IMR-90 (cell line): ENCODE measurements at regions not wholly inside any gene's neighbourhood (a gene's known extent, or its start where the extent isn't known, plus 50 kb on each side); places are given as distances from the start of the nearest gene placed in this dataset.

Experiments used
- ATAC-seq: fragments of 200-7000 bp; cut with Tn5 transposase; 2 replicates; pipeline ENCODE4 v1.9.1; 2020; ENCODE audit warnings: low read depth, mild to moderate bottlenecking, moderate library complexity
- BruUV-seq: library from RNA; stranded (reverse); fragments of 400-500 nt; replicated peaks from 2 replicates; lab custom pipeline; 2021; lab: Mats Ljungman, UMichigan
- CTCF ChIA-PET: fragments of 300-600 bp; formaldehyde crosslinking; extraction: SDS; loops from one replicate; lab custom pipeline; 2021; ENCODE audit warnings: antibody characterized with exemption; lab: Yijun Ruan, JAX
- POLR2A ChIA-PET: fragments of 300-600 bp; sonication (Branson Sonifier 250); formaldehyde crosslinking; loops from one replicate; lab custom pipeline; 2022; ENCODE audit warnings: antibody characterized with exemption; ENCODE audit not compliant: unreplicated experiment; lab: Charles Lee
- DNase-seq: peaks from one replicate; pipeline ENCODE4 v3.0.0; 2013
- H2AFZ ChIP-seq: replicated peaks from 2 replicates; pipeline ENCODE3; 2013; ENCODE audit warnings: low read length, mild to moderate bottlenecking; ENCODE audit not compliant: poor library complexity
- H2AK5ac ChIP-seq: 2 replicates; pipeline ENCODE4 v1.6.1; 2013; ENCODE audit warnings: low read depth, low read length, inconsistent platforms
- H2AK9ac ChIP-seq: replicated peaks from 2 replicates; pipeline ENCODE3; 2013; ENCODE audit warnings: mild to moderate bottlenecking, low read depth, low read length, moderate library complexity; ENCODE audit not compliant: poor library complexity
- H2BK120ac ChIP-seq: 2 replicates; pipeline ENCODE4 v1.6.1; 2013; ENCODE audit warnings: low read depth, low read length, inconsistent platforms
- H2BK15ac ChIP-seq: 3 replicates; pipeline ENCODE4 v1.6.1; 2013; ENCODE audit warnings: low read depth, low read length, inconsistent platforms
- H2BK20ac ChIP-seq: 2 replicates; pipeline ENCODE4 v1.6.1; 2013; ENCODE audit warnings: low read depth, mild to moderate bottlenecking, inconsistent platforms, low read length, moderate library complexity
- H2BK5ac ChIP-seq: 2 replicates; pipeline ENCODE4 v1.6.1; 2013; ENCODE audit warnings: mild to moderate bottlenecking, low read depth, low read length, inconsistent platforms; ENCODE audit not compliant: poor library complexity, severe bottlenecking
- H3K14ac ChIP-seq: replicated peaks from 2 replicates; pipeline ENCODE4 v1.6.1; 2013; ENCODE audit warnings: low read depth, low read length, inconsistent platforms
- H3K18ac ChIP-seq: 2 replicates; pipeline ENCODE4 v1.6.1; 2013; ENCODE audit warnings: low read depth, low read length, control low read depth
- H3K23ac ChIP-seq: 2 replicates; pipeline ENCODE4 v1.6.1; 2013; ENCODE audit warnings: low read depth, low read length, inconsistent platforms
- H3K27ac ChIP-seq: 2 replicates; pipeline ENCODE4 v1.5.1; 2013; ENCODE audit warnings: mild to moderate bottlenecking, control low read depth, low read length; ENCODE audit not compliant: insufficient read depth
- H3K27me3 ChIP-seq: 2 replicates; pipeline ENCODE4 v1.6.1; 2013; ENCODE audit warnings: low read length; ENCODE audit not compliant: control insufficient read depth, insufficient read depth
- H3K36me3 ChIP-seq: 2 replicates; pipeline ENCODE4 v1.6.1; 2013; ENCODE audit warnings: low read length, mixed read lengths; ENCODE audit not compliant: control insufficient read depth, insufficient read depth
- H3K4ac ChIP-seq: 2 replicates; pipeline ENCODE4 v1.6.1; 2013; ENCODE audit warnings: low read depth, low read length, inconsistent platforms
- H3K4me1 ChIP-seq: 2 replicates; pipeline ENCODE4 v1.6.1; 2013; ENCODE audit warnings: low read length, mixed read lengths; ENCODE audit not compliant: control insufficient read depth, insufficient read depth
- H3K4me2 ChIP-seq: 2 replicates; pipeline ENCODE4 v1.6.1; 2013; ENCODE audit warnings: low read depth, mild to moderate bottlenecking, control low read depth, low read length, moderate library complexity
- H3K4me3 ChIP-seq: 2 replicates; pipeline ENCODE4 v1.5.1; 2013; ENCODE audit warnings: low read depth, mild to moderate bottlenecking, control low read depth, low read length, moderate library complexity; ENCODE audit not compliant: insufficient read depth
- H3K56ac ChIP-seq: 2 replicates; pipeline ENCODE4 v1.6.1; 2013; ENCODE audit warnings: low read length, inconsistent platforms; ENCODE audit not compliant: insufficient read depth; ENCODE audit errors: extremely low read depth
- H3K79me1 ChIP-seq, 2 experiments: 2 replicates each; pipeline ENCODE4 v1.6.1; 2013; ENCODE audit warnings: low read length in 2 of 2, inconsistent platforms in 1 of 2, low read depth in 1 of 2
- H3K9ac ChIP-seq: 2 replicates; pipeline ENCODE4 v1.6.1; 2013; ENCODE audit warnings: low read depth, low read length, control low read depth
- H3K9me1 ChIP-seq: 2 replicates; pipeline ENCODE4 v1.6.1; 2013; ENCODE audit warnings: low read length, inconsistent platforms; ENCODE audit not compliant: insufficient read depth
- H3K9me3 ChIP-seq: 2 replicates; pipeline ENCODE4 v1.6.1; 2013; ENCODE audit warnings: low read length; ENCODE audit not compliant: control insufficient read depth, insufficient read depth
- H4K20me1 ChIP-seq: 2 replicates; pipeline ENCODE4 v1.6.1; 2013; ENCODE audit warnings: low read length, inconsistent platforms; ENCODE audit not compliant: insufficient read depth
- H4K5ac ChIP-seq: 2 replicates; pipeline ENCODE4 v1.6.1; 2013; ENCODE audit warnings: mild to moderate bottlenecking, low read depth, low read length, control low read depth
- H4K8ac ChIP-seq, 2 experiments: 2 replicates each; pipeline ENCODE4 v1.6.1; 2013; ENCODE audit warnings: low read depth in 2 of 2, low read length in 2 of 2, control low read depth in 1 of 2, inconsistent platforms in 1 of 2
- H4K91ac ChIP-seq: 2 replicates; pipeline ENCODE4 v1.6.1; 2013; ENCODE audit warnings: low read depth, low read length, inconsistent platforms; ENCODE audit not compliant: insufficient read depth
- CHD1 ChIP-seq: IDR thresholded peaks from 2 replicates; pipeline ENCODE4 v1.6.1; 2012; ENCODE audit warnings: low read depth, low read length, improper control_type of control experiment
- WGBS, 2 experiments: methylation state at CpG; one replicate each; pipeline versions ENCODE4 v1.1.5 to v1.1.7; 2013; ENCODE audit warnings: missing lambda C conversion rate in 2 of 2; ENCODE audit not compliant: insufficient read length in 1 of 2; ENCODE audit errors: extremely low coverage in 2 of 2; 5-methylcytosine and 5-hydroxymethylcytosine counted together
- dilution Hi-C: fragments of 300-500 bp; cut with HindIII; formaldehyde crosslinking; loops from one replicate; pipeline ENCODE4 v1.14.3; 2018; ENCODE audit warnings: low sequenced_read_pairs; ENCODE audit not compliant: unreplicated experiment
- in situ Hi-C: fragments of 300-500 bp; cut with MboI; formaldehyde crosslinking; loops from 3 replicates; pipeline ENCODE4 v1.14.3; 2019; ENCODE audit warnings: low sequenced_read_pairs, inconsistent platforms, mixed read lengths
- intact Hi-C: fragments of 100-400 bp; cut with micrococcal nuclease; formaldehyde crosslinking; loops from 2 replicates; pipeline ENCODE4 v1.10.0; 2022

GRCh38 chr2:30371028-30371689 lies 75.9 kb upstream of the LCLAT1 start:
- ChIA-PET CTCF (no interaction called here), POLR2A (no interaction called here)
- H3K4me1 ChIP-seq, result peaks cover 28% of the 10 kb centered on the region
- ATAC-seq, result no peak
- dilution Hi-C loops, result no loop called here
- H2AK5ac ChIP-seq, result peak overlapping the region; percentile 25; the same call in 1 of the 2 replicates
- intact Hi-C loops, result loop anchor here (5.0 kb wide), 1 partner anchor 156 kb away; no protein-coding TSS in a partner anchor
- no peak overlapping the region for H3K9ac ChIP-seq
- H2BK5ac ChIP-seq, result no peak overlapping the region
- H2AK9ac ChIP-seq, result no peak overlapping the region
- DNase-seq, result no peak
- no peak overlapping the region for H3K4me2 ChIP-seq
- H3K9me1 ChIP-seq, result peaks cover 39% of the 10 kb centered on the region
- no peak overlapping the region for H3K27ac ChIP-seq
- in situ Hi-C loops, result no loop called here
- H2BK20ac ChIP-seq, result peak overlapping the region; percentile 18; the same call in 1 of the 2 replicates
- H3K9me3 ChIP-seq, result peaks cover 2% of the 10 kb centered on the region; the same call in 1 of the 2 replicates
- no peak overlapping the region; a peak in 2 of 4 replicates for H4K8ac ChIP-seq
- H2BK120ac ChIP-seq, result peak overlapping the region; percentile 98
- BruUV-seq, result no TSS peak
- no peaks in the 10 kb centered on the region for H3K36me3 ChIP-seq
- H4K91ac ChIP-seq, result peak overlapping the region; percentile 26
- peak overlapping the region; percentile 25; the same call in 1 of the 3 replicates for H2BK15ac ChIP-seq
- peaks cover 0 to 16% of the 10 kb centered on the region in 2 experiments; a peak in 3 of 4 replicates for H3K79me1 ChIP-seq
- no peaks in the 10 kb centered on the region for H3K27me3 ChIP-seq
- H3K14ac ChIP-seq, result no peak overlapping the region; the same call in 1 of the 2 replicates
- H3K4me3 ChIP-seq, result no peak overlapping the region
- no peak overlapping the region for H3K56ac ChIP-seq
- no peaks in the 10 kb centered on the region for H4K20me1 ChIP-seq
- H4K5ac ChIP-seq, result no peak overlapping the region
- no peak overlapping the region; the same call in 1 of the 2 replicates for H3K18ac ChIP-seq
- peak overlapping the region; percentile 22; the same call in 1 of the 2 replicates for H3K4ac ChIP-seq
- H3K23ac ChIP-seq, result no peak overlapping the region
- no CpG with 5 or more reads among the region's 2 CpGs for WGBS, 2 experiments
- TF ChIP-seq CHD1, result no peak
- no peak overlapping the region for H2AFZ ChIP-seq
